GM12891 (cell line): ENCODE measurements at regions not wholly inside any gene's neighbourhood (a gene's known extent, or its start where the extent isn't known, plus 50 kb on each side); places are given as distances from the start of the nearest gene placed in this dataset.
A peak's percentile ranks its signal among the peaks of the same experiment; 100 is the strongest.

ENCODE experiments used
- DNase-seq: peaks from one replicate; pipeline ENCODE4 v3.0.0; 2011; ENCODE audit warnings: low spot score; ENCODE audit not compliant: insufficient read length
- FAIRE-seq: peaks from 2 replicates; lab custom pipeline; 2011; peaks lifted over from hg19 to GRCh38; lab: Jason Lieb, UNC
- PAX5 ChIP-seq: IDR thresholded peaks from 2 replicates; pipeline ENCODE4 v1.6.1; 2011; ENCODE audit warnings: low read length, moderate library complexity, mild to moderate bottlenecking; ENCODE audit not compliant: insufficient read depth, severe bottlenecking
- POLR2A ChIP-seq: IDR thresholded peaks from 2 replicates; pipeline ENCODE4 v1.6.1; 2011; ENCODE audit warnings: low read depth, low read length, control low read depth
- POLR2AphosphoS5 ChIP-seq: IDR thresholded peaks from 2 replicates; pipeline ENCODE4 v1.6.1; 2011; ENCODE audit warnings: low read depth, low read length, control low read depth
- POU2F2 ChIP-seq: IDR thresholded peaks from 2 replicates; pipeline ENCODE4 v1.6.1; 2011; ENCODE audit warnings: low read depth, mild to moderate bottlenecking, control low read depth, low read length, moderate library complexity
- SPI1 ChIP-seq: IDR thresholded peaks from 2 replicates; pipeline ENCODE4 v1.6.1; 2011; ENCODE audit warnings: low read depth, low read length, control low read depth
- TAF1 ChIP-seq: IDR thresholded peaks from 2 replicates; pipeline ENCODE4 v1.6.1; 2011; ENCODE audit warnings: low read depth, low read length, control low read depth

DNA sequence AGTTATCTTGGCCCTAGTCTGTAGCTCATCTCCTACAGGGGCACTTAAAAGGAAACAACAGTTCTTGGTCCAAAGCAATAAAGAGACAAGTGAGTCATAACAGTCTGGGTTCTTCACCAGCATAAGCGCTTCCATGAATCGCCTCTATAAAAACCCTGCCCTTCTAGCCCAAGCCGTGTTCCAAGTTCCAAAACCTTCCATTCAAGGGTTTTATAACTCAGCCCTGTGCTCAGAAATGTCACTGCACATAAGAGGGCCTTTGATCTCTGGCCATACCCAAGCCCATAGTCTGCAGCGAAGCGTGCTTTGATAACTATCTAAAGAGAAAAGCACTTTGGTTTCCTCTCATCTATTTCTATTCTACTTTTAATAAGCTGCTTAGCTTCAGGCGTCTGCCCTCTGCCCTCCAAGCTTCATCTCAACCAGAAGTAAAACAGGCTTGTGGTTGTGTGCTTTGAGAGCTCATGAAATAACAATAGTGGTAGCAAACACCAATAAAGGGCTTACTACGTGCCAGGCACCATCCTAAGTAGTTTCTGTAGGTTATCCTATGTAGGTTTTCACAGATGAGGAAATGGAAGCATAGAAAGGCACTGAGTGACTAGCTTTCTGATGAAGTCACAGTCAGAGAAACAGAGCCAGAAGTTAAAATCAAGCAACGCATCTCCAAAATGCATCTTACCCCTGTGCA is 64.0 kb upstream of the AKAP13 start:
- no peak for TF ChIP-seq POLR2AphosphoS5
- TF ChIP-seq SPI1: peak; percentile 29; the same call in 1 of the 2 replicates
- no peak for TF ChIP-seq POLR2A
- DNase-seq (no peak), FAIRE-seq (no peak)

GRCh38 chr15:85318048-85318731 is 62.2 kb upstream of the AKAP13 start:
- DNase-seq: no peak
- peak; percentile 82 for FAIRE-seq
- TF ChIP-seq PAX5 (peak; percentile 6), POU2F2 (peak; percentile 74; the same call in 1 of the 2 replicates), POLR2A (no peak), SPI1 (0 out of 2 replicates have a peak, but pooled peaks have one; percentile 11)

GRCh38 chr15:85318732-85319076 is 61.7 kb upstream of the AKAP13 start:
- FAIRE-seq: no peak
- TF ChIP-seq POLR2A (no peak), SPI1 (no peak)

DNA sequence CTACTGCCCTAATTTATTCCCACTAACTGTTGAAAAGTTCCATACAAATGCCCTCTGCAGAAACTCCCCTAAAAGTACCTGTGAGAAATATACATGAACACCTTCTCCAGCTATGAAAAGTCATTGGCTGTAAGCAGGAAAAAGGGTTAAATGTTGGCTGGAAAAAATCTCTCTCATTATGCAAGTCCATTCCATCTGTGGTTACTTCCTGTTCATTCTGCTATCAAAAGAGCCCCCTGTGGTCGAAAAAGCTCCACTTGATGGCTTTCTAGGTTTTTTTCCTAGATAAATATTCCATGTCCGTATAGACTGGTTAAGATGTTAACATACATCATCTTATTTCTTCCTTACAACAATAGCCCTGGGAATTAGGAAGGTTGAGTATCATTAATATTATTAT is 56.2 kb upstream of the AKAP13 start:
- no peak for DNase-seq
- TF ChIP-seq SPI1: no peak
- TF ChIP-seq PAX5: no peak
- TF ChIP-seq POLR2AphosphoS5: no peak
- no peak for TF ChIP-seq TAF1
- no peak for TF ChIP-seq POLR2A
- no peak for TF ChIP-seq POU2F2
- no peak for FAIRE-seq

More at GRCh38 chr15:85318732-85319076, 61.7 kb upstream of the AKAP13 start:
- no peak for DNase-seq

DNA sequence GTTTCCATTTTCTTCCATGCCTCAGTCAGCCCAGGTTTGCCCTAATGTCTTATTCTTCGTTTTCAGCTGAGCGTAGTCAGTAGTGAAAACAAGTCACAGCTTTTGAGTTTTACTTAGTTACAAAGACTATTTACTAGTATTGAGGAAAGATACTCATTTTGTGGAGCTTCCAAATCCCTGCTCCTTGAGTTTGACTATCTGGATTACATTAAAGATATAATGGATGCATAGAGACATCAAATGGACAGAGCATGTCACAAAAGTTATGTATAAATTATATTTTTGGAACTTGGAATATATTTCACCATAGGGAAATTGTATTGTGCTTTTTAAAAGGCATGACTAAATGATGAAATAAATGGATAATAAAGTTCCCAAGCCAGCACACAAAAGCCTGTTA is 54.6 kb upstream of the AKAP13 start:
- DNase-seq (no peak), FAIRE-seq (no peak)
- TF ChIP-seq POU2F2: no peak
- no peak for TF ChIP-seq POLR2AphosphoS5
- TF ChIP-seq PAX5: no peak
- TF ChIP-seq SPI1: no peak
- no peak for TF ChIP-seq TAF1
- no peak for TF ChIP-seq POLR2A

- no peak for DNase-seq
- FAIRE-seq: peak; percentile 43
- no peak for TF ChIP-seq SPI1
- TF ChIP-seq POLR2A: no peak
Observed at GRCh38 chr15:85326291-85326690, 54.1 kb upstream of the AKAP13 start.

GRCh38 chr15:85327820-85328219 is 52.6 kb upstream of the AKAP13 start:
- TF ChIP-seq POLR2A (no peak), POLR2AphosphoS5 (no peak), PAX5 (no peak), TAF1 (no peak), SPI1 (no peak), POU2F2 (no peak)
- FAIRE-seq: no peak
- DNase-seq: no peak

- peak; percentile 34 for DNase-seq
- peak; percentile 88 for FAIRE-seq
- peak; percentile 68; the same call in 1 of the 2 replicates for TF ChIP-seq TAF1
- TF ChIP-seq POLR2AphosphoS5: peak; percentile 61
- no peak; the same call in 1 of the 2 replicates for TF ChIP-seq POLR2A
- TF ChIP-seq SPI1: peak; percentile 99
- TF ChIP-seq PAX5: peak; percentile 60
- TF ChIP-seq POU2F2: peak; percentile 84
Observed at GRCh38 chr15:85329561-85330422, 50.6 kb upstream of the AKAP13 start.
